Body of pancreas (tissue), 4 donors: ENCODE measurements at regions not wholly inside any gene's neighbourhood (a gene's known extent, or its start where the extent isn't known, plus 50 kb on each side); places are given as distances from the start of the nearest gene placed in this dataset.

Experiments used
- ATAC-seq: fragments of 150-250 bp; one replicate; pipeline ENCODE4 v1.9.1; 2016
- DNase-seq, 4 donors: peaks; one replicate each; pipeline ENCODE4 v3.0.0-alpha.2; 2019
- H3K27ac ChIP-seq, 4 donors: fragments of 200-600 bp; sonication (generic); 1 replicate in 3 of 4; 2 replicates in 1 of 4; pipeline versions ENCODE4 v1.5.1 to v1.6.1; 2016 to 2019; ENCODE audit warnings: mild to moderate bottlenecking in 1 of 4, mixed read lengths in 1 of 4, moderate library complexity in 1 of 4
- H3K27me3 ChIP-seq, 2 donors: fragments of 200-600 bp; sonication (generic); one replicate each; pipeline ENCODE4 v1.6.0; 2016; ENCODE audit warnings: mild to moderate bottlenecking in 1 of 2
- H3K36me3 ChIP-seq, 2 donors: fragments of 200-600 bp; sonication (generic); replicated peaks in 1 of 2; 2 replicates each; pipeline ENCODE4 v1.5.1; 2016; ENCODE audit warnings: low read depth in 2 of 2; ENCODE audit not compliant: insufficient read depth in 1 of 2
- H3K4me1 ChIP-seq: fragments of 200-600 bp; sonication (generic); one replicate; pipeline ENCODE4 v1.6.0; 2016
- H3K4me3 ChIP-seq, 2 donors: fragments of 200-600 bp; sonication (generic); 1 replicate in 1 of 2; 2 replicates in 1 of 2; pipeline ENCODE4 v1.5.1; 2016 to 2019
- H3K9me3 ChIP-seq, 3 donors: fragments of 200-600 bp; sonication (generic); 1 replicate in 2 of 3; 2 replicates in 1 of 3; pipeline ENCODE4 v1.5.1; 2016
- CTCF ChIP-seq, 7 experiments: fragments of 450-650 bp in 4 of 7; fragments of 200-600 bp in 3 of 7; sonication (generic) in 3 of 7; IDR thresholded peaks; one replicate each; pipeline ENCODE4 v1.5.1; 2016 to 2019; ENCODE audit warnings: antibody characterized with exemption in 7 of 7
- POLR2A ChIP-seq, 3 donors: fragments of 450-650 bp; IDR thresholded peaks; one replicate each; pipeline ENCODE4 v1.6.1; 2016; ENCODE audit warnings: antibody characterized with exemption in 3 of 3, mild to moderate bottlenecking in 2 of 3
- WGBS, 2 donors: methylation state at CpG; one replicate each; pipeline ENCODE4 v1.1.5; 2017; 5-methylcytosine and 5-hydroxymethylcytosine counted together
- intact Hi-C: fragments of 100-400 bp; cut with DNase I; formaldehyde crosslinking; loops from one replicate; pipeline ENCODE4 v1.15.1; 2023

- no peaks in the 10 kb centered on the region for H3K36me3 ChIP-seq
- peak overlapping the region; percentile 12 to 79 (median 62) for H3K27ac ChIP-seq
- ATAC-seq (peak; percentile 53), DNase-seq (peak; percentile 16 to 73 (median 37))
- WGBS, 2 donors: 21 to 38% methylated on average over 2 of the region's 2 CpGs
- no peaks in the 10 kb centered on the region for H3K4me1 ChIP-seq
- H3K9me3 ChIP-seq: no peaks in the 10 kb centered on the region
- no peak overlapping the region for H3K4me3 ChIP-seq
- intact Hi-C loops: no loop called here
- no peaks in the 10 kb centered on the region for H3K27me3 ChIP-seq
- no peak for TF ChIP-seq CTCF (IDR thresholded peaks at IDR 0.05)
- no peak for TF ChIP-seq POLR2A (IDR thresholded peaks at IDR 0.05)
Observed at GRCh38 chrX:3226087-3226486, 120.4 kb downstream of the MXRA5 start.

- TF ChIP-seq CTCF (IDR thresholded peaks at IDR 0.05): no peak
- H3K27ac ChIP-seq: no peak overlapping the region
- H3K4me3 ChIP-seq: no peak overlapping the region
- DNase-seq (no peak), ATAC-seq (no peak)
- H3K9me3 ChIP-seq: no peaks in the 10 kb centered on the region
- 90 to 94% methylated on average over 4 of the region's 4 CpGs for whole genome bisulfite sequencing, 2 donors
- H3K4me1 ChIP-seq: peaks cover 19% of the 10 kb centered on the region
- no peaks in the 10 kb centered on the region for H3K36me3 ChIP-seq
- H3K27me3 ChIP-seq: no peaks in the 10 kb centered on the region
- intact Hi-C loops: no loop called here
Observed at GRCh38 chrX:3221643-3222042, 124.8 kb downstream of the MXRA5 start.

GRCh38 chrX:3219667-3220066, 126.8 kb downstream of the MXRA5 start:
- DNase-seq (peak; percentile 35 to 79 (median 60)), ATAC-seq (peak; percentile 87)
- intact Hi-C loops: no loop called here
- Histone ChIP-seq H3K4me3 (no peak overlapping the region), H3K27ac (peak overlapping the region in 3 of 4 donors; percentile 41 to 74 (median 57)), H3K9me3 (no peaks in the 10 kb centered on the region), H3K36me3 (no peaks in the 10 kb centered on the region), H3K4me1 (peaks cover 19% of the 10 kb centered on the region), H3K27me3 (no peaks in the 10 kb centered on the region)
- WGBS, 2 donors: 13 to 38% methylated on average over 3 to 5 of the region's 5 CpGs
- TF ChIP-seq POLR2A (IDR thresholded peaks at IDR 0.05) (no peak), CTCF (IDR thresholded peaks at IDR 0.05) (no peak)

GRCh38 chrX:3219231-3219630, 127.2 kb downstream of the MXRA5 start:
- no peak for TF ChIP-seq POLR2A (IDR thresholded peaks at IDR 0.05)
- TF ChIP-seq CTCF (IDR thresholded peaks at IDR 0.05): no peak
- no peak overlapping the region for H3K4me3 ChIP-seq
- no peak for ATAC-seq
- peaks cover 19% of the 10 kb centered on the region for H3K4me1 ChIP-seq
- WGBS, 2 donors: 36 to 50% methylated on average over 1 to 2 of the region's 6 CpGs
- intact Hi-C loops: no loop called here
- peak overlapping the region in 2 of 4 donors; percentile 57 to 74 for H3K27ac ChIP-seq
- no peaks in the 10 kb centered on the region for H3K27me3 ChIP-seq
- DNase-seq: peak in 1 of 4 donors; percentile 23
- no peaks in the 10 kb centered on the region for H3K36me3 ChIP-seq
- no peaks in the 10 kb centered on the region for H3K9me3 ChIP-seq

- Histone ChIP-seq H3K36me3 (no peaks in the 10 kb centered on the region), H3K4me1 (peaks cover 19% of the 10 kb centered on the region), H3K9me3 (no peaks in the 10 kb centered on the region), H3K27me3 (no peaks in the 10 kb centered on the region), H3K27ac (no peak overlapping the region), H3K4me3 (no peak overlapping the region)
- DNase-seq: no peak
- ATAC-seq: no peak
- WGBS, 2 donors: 78% methylated on average over 1 of the region's 1 CpG; no CpG with 5 or more reads in 1 of the 2 donors
- intact Hi-C loops: no loop called here
- TF ChIP-seq CTCF (IDR thresholded peaks at IDR 0.05) (no peak), POLR2A (IDR thresholded peaks at IDR 0.05) (no peak)
Observed at GRCh38 chrX:3218442-3218841, 128.0 kb downstream of the MXRA5 start.
